NCI-H1105 (cell line): ENCODE measurements at regions not wholly inside any gene's neighbourhood (a gene's known extent, or its start where the extent isn't known, plus 50 kb on each side); places are given as distances from the start of the nearest gene placed in this dataset.

Experiments
- DNase-seq: peaks from one replicate; lab custom pipeline; 2025; lab: John Stamatoyannopoulos, UW

DNA sequence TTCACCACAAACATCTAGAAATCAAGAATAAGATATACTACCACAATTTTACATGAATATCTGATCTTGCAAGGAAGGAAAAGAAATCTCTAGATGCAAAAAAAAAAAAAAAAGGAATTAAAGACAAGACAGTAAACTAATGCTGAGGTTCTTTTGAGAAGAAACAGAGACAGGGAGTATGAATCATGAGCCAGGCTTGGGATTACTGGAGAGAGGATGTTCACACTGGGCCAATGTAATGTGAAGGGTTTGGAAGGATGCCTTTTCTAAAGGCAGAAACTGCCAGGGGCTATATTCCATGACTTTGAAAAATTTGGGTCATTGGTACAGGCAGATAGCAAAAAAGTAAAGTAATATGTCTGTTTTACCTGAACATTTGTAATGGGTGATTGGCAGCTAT, 573.0 kb upstream of the IGFBP3 start:
- no peak for DNase-seq

DNA sequence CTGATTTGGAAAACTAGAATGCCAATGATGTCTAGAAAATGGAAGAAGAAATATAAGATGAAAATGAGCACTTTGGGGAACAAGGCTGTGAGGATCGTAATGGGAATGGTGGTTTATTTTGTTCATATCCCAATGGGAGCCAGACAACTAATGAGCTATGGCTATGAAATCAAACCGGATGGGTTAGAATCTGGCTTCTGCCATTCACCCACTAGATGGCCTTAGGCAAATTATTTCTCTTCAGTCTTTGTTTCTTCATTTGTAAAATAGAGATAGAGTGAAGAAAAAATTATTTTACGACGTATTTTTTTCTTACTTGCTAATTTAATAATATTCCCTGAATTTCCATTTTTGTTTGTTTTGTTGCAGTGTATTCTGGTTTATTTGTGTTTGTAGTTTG, 572.1 kb upstream of the IGFBP3 start:
- no peak for DNase-seq

DNA sequence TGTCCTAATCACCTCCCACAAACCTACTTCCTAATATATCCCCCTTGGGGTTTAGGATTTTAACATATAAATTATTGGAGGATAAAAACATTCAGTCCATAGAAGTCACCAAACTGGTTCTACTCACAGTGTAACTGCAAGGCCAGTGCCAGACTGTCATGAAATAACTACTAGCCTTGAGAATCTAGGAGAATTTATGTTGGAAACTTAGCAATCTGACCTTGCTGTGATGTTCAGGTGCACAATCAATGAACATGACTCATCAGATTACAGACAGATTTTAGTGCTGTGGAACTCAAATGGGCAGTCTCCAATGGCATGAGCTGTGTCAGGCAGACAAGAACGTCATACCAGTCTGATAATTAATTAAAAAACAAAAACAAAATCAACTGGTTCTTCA, 571.4 kb upstream of the IGFBP3 start:
- no peak for DNase-seq

- no peak for DNase-seq
Observed at GRCh38 chr7:46490406-46490805, 569.3 kb upstream of the IGFBP3 start.

DNA sequence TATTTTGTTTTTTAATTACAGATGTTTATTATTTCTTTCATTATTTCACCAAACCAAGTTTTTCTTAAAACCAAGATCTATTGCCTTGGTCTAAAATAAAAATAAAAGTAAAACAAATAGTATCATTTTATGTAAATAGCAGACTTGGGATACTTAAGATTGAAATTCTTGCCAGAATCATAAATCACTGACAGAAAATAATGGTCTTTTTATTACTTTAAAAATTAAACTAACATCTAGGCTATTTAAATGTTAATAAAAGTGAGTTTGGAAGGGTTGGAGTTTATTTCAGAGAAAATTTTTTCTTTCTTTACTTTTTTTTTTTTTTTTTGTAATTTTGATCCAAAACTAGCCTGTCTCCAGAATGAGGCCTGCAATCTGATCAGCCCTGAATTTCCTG, 568.0 kb upstream of the IGFBP3 start:
- DNase-seq = no peak

DNA sequence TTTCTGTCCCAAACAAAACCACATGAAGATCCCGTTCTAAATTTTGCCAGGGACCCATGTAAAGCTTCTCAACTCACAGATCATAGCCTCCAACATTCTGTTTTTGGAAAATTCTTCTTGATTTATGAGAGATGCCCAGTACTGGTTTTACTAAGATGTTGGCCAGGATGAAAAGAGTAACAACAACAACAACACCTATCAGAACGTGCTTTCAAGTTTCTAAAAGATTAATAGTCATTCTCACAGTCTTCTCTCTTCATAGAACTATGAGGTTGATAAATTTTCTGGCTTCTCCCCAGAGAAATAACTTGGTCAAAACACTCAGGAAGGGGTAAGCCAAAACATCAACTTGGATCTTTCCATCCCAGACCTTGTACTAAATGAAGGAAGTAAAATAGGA, 567.5 kb upstream of the IGFBP3 start:
- DNase-seq = no peak

- DNase-seq = no peak
Observed at GRCh38 chr7:46486256-46487206, 565.5 kb upstream of the IGFBP3 start.

DNA sequence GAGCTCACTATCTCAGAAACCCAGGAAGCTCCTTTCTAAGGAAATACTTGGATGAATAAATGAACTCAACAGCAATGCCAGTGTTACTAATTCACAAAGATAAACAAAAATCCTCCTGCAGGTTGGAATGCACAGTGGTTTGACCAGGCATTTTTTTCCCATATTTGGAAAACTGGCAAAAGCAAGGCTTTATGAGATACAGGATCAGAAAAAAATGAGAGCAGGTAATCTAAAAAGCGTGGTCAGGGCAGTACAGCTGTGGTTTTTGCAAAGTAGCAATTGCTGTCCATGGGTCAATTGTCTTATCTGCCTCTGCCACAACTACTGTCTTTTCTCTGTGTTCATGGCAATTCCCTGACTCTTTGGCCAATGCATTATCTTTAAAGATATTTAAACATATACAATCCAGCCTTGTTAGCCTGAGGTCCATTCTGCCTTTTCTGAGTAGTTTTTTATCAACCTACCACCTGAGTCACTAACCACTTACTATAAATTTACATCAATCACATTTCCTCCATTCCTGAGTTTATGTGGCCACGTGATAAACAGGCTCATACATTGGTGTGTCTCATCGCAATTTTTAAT, 564.5 kb upstream of the IGFBP3 start:
- no peak for DNase-seq

DNA sequence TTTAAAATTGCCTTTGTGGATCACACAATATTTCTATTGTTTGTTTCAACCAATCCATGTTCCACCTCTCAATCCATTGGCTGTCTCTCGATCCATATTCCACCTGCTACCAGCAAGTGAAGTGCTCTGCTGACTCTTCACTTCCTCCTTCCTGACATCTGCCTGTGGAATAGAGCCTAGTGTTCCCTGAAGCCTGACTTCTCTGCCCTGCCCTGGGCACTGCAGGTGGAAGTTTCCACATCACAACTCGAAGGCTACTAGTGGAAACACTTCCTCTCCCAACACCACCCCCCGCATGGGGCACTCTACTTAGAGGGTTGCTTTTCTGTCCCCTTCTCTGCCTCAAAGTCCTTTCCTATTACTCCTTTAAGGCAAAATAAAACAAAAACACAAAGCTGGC, 563.8 kb upstream of the IGFBP3 start:
- no peak for DNase-seq

- DNase-seq = no peak
Observed at GRCh38 chr7:46480619-46481018, 559.5 kb upstream of the IGFBP3 start.

DNA sequence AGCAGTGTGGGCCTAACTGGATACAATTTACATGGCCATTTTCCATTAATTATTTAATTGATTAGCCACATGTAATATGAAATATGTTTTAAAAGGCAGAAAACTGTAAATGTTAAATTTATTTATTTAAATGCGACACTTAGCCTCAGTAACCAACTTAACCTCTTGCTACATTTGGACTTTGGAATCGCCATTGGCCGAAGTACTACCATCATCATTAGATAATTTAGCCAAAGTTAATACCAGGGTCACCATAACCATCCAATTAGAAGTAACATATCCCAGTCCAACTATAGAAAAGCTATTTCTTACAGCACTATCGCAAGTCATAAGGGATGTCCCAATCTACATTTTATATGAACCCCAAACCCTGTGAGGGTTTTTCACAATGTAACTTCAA, 558.6 kb upstream of the IGFBP3 start:
- DNase-seq = no peak

GRCh38 chr7:46478046-46478445, 557.0 kb upstream of the IGFBP3 start:
- no peak for DNase-seq

- no peak for DNase-seq
Observed at GRCh38 chr7:46468753-46469356, 547.8 kb upstream of the IGFBP3 start.

DNA sequence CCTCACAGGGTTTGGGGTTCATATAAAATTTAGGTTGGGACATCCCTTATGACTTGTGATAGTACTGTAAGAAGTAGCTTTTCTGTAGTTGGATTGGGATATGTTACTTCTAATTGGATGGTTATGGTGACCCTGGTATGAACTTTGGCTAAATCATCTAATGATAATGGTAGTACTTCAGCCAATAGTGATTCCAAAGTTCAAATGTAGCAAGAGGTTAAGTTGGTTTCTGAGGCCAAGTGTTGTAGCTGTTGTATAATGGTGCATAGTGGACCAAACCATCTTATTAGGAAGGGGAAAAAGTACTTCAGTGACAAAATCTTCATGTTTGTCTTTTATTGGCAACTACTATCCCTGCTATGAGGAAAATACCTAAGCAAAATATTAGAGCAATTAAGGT, 542.1 kb upstream of the IGFBP3 start:
- no peak for DNase-seq

DNA sequence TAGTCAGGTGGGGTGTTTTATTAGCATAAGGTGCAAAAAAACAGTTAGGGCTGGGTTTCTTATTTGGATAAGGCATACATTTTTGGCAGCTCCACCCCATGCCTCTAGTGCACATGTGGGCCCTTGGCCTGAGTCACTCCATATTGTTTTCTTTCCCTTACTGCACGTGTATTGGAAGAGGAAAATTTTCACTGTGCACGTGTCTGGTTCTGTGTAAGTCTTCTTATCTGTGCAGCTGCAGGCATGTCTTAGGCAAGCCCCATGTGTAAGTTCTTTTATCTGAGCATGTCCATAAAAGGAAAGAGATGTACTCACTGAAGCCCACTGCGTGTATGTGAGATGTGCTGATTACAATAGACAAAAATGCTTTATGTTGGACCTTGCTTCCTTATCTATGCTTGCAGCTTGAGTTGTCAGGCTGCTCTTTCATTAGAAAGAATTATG, 540.3 kb upstream of the IGFBP3 start:
- DNase-seq = no peak

DNA sequence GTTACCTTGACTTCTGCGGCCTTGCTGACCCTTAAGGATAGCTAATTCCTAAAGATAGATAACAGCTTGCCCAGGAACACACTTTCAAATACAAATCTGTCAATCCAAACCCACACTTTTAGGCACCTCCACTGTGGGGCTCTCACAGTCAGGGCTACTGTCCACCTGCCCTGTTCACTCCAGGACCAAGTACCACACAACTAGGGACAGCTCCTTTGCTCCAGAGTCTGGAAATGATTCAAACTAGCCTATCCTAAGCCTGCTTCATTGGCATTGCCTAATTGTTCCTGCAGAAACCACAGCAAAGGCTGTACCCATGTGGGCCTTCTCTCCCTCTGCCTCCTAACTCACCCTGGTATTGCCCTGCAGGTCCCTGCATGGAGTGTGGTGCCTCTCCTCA, 538.9 kb upstream of the IGFBP3 start:
- DNase-seq = no peak

DNA sequence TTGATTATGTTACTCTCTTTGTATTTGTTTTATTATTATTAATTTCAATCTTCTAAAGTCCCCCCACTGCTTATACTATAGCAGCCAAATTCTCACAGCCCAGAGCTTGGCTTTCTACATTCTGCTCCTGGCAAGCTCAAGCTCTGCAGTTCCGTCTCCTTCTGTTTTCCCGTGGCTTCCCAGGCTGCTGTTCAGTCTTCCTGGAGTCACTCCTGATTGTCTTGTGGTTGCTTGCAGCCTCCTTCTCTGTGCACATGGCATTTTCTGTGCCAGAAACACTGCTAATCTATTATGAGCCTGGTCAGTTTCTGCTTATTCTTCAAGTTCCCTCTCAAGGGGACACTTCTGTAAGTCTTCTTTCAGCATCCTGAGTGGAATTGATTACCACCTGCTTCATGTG, 533.7 kb upstream of the IGFBP3 start:
- DNase-seq = no peak

DNA sequence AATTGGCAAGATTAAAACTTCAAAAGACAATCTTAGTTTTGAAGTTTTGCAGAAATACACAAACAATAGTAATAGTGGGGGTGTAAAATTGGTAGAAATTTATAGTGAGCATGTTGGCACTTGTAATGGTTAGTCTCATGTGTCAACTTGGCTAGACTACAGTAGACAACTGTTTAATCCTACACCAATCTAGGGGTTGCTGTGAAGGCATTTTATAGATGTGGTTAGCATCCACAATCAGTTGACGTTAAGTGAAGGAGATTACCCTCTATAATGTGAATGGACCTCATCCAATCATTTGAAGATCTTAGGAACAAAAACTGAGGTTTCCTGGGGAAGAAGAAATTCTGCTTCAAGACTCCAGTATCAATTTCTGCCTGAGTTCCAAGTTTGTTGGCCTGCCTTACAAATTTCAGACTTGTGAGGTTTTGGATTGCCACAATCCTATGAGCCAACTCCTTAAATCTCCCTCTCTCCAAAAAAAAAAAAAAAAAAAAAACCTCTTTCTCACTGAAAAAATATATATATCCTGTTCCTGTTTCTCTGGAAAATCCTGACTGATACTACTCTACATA, 531.6 kb upstream of the IGFBP3 start:
- DNase-seq = no peak

- DNase-seq = no peak
Observed at GRCh38 chr7:46451846-46452245, 530.8 kb upstream of the IGFBP3 start.

DNA sequence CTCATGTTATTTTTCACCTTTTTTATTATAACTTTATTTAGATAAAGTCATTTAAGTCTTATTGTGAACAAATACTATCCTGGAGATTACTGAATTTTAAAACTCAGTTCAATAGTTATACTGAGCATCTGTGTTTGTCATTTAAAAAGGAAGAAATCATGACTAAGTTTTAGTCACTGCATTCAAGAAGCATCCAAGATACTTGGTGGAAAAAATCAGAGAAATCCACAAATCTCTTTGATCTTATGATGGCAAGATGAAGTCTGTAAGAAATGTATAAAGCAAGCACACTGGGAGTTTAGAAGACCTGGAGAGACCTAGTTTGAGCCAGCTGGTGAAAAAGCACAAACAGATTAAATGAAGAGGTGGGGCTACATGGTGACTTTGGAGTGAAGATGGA, 529.8 kb upstream of the IGFBP3 start:
- DNase-seq = no peak

GRCh38 chr7:46450425-46450824, 529.4 kb upstream of the IGFBP3 start:
- DNase-seq = no peak

- no peak for DNase-seq
Observed at GRCh38 chr7:46449743-46450142, 528.7 kb upstream of the IGFBP3 start.

- DNase-seq = no peak
Observed at GRCh38 chr7:46448478-46448877, 527.4 kb upstream of the IGFBP3 start.
